ENCODE measurements at regions not wholly inside any gene's neighbourhood (a gene's known extent, or its start where the extent isn't known, plus 50 kb on each side); places are given as distances from the start of the nearest gene placed in this dataset.

- Histone ChIP-seq H3K4me3 (ENCODE audit: low read depth, low read length, poor library complexity, severe bottlenecking) (no peak overlapping the region), H3K36me3 (ENCODE audit: insufficient read depth, low read length, poor library complexity, severe bottlenecking) (no peaks in the 10 kb centered on the region), H3K27me3 (replicated peaks; ENCODE audit: insufficient read depth, low read depth, low read length, poor library complexity) (no peaks in the 10 kb centered on the region), H3K27ac (ENCODE audit: low read depth, low read length, poor library complexity, severe bottlenecking) (no peak overlapping the region), H3K4me1 (ENCODE audit: insufficient read depth, low read length, poor library complexity, severe bottlenecking) (peaks cover 3% of the 10 kb centered on the region), H3K9me3 (ENCODE audit: low read depth, low read length, poor library complexity, severe bottlenecking) (no peaks in the 10 kb centered on the region)
- TF ChIP-seq EZH2 (IDR thresholded peaks at IDR 0.05; ENCODE audit: borderline replicate concordance, low read depth, low read length, poor library complexity, severe bottlenecking) (no peak), CTCF (conservative IDR thresholded peaks at IDR 0.05; ENCODE audit: low read depth, low read length) (no peak)
- peak; percentile 22 for DNase-seq (ENCODE audit: low spot score)
- CTCF ChIA-PET = no interaction called here
- intact Hi-C loops (cut with micrococcal nuclease; ENCODE audit: unreplicated experiment) = no loop called here
- no TSS peak for BruUV-seq (replicated peaks)
- POLR2A ChIA-PET (ENCODE audit: low non-redundant PET) = no interaction called here
These were observed 53.0 kb downstream of the HELT start for GRCh38 chr4:185071236-185071811.

DNA sequence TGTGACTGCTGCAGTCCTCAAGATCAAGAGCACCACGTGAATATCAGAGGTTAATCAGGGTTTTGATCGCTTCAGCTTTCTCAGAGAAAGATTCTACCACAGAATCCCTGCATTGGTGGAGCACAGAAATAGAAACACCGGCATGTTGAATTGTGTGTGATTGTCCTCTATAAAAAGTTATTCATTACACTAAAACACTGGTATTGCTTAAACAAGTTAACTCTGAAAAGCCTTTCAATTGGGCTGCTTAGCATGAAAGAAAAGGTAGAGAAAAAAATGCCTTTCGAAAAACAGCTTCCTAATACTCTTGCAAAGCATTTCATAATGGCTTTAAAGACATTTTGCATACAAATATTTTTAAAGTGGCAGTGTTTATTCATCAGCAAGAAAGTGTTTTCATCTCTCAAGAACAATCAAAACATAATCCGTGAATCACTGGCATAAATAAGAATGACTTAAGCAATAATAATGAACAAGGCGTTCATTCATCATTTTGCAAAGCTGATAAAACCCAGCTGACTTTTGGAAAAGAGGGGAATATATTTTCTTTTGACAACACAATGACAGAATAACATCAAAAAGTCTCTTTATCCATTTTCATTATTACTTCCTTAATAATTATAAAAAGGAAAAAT is 61.1 kb downstream of the HELT start:
- intact Hi-C loops (cut with micrococcal nuclease; ENCODE audit: unreplicated experiment) = no loop called here
- H3K27ac ChIP-seq (ENCODE audit: low read depth, low read length, poor library complexity, severe bottlenecking) = no peak overlapping the region
- H3K36me3 ChIP-seq (ENCODE audit: insufficient read depth, low read length, poor library complexity, severe bottlenecking) = no peaks in the 10 kb centered on the region
- no peaks in the 10 kb centered on the region for H3K4me1 ChIP-seq (ENCODE audit: insufficient read depth, low read length, poor library complexity, severe bottlenecking)
- BruUV-seq (replicated peaks) = no TSS peak
- DNase-seq (ENCODE audit: low spot score) = no peak
- CTCF ChIA-PET = no interaction called here
- POLR2A ChIA-PET (ENCODE audit: low non-redundant PET) = no interaction called here
- H3K4me3 ChIP-seq (ENCODE audit: low read depth, low read length, poor library complexity, severe bottlenecking) = no peak overlapping the region
- TF ChIP-seq CTCF (conservative IDR thresholded peaks at IDR 0.05; ENCODE audit: low read depth, low read length) (no peak), EZH2 (IDR thresholded peaks at IDR 0.05; ENCODE audit: borderline replicate concordance, low read depth, low read length, poor library complexity, severe bottlenecking) (no peak)
- no peaks in the 10 kb centered on the region for H3K9me3 ChIP-seq (ENCODE audit: low read depth, low read length, poor library complexity, severe bottlenecking)
- no peaks in the 10 kb centered on the region for H3K27me3 ChIP-seq (replicated peaks; ENCODE audit: insufficient read depth, low read depth, low read length, poor library complexity)

DNA sequence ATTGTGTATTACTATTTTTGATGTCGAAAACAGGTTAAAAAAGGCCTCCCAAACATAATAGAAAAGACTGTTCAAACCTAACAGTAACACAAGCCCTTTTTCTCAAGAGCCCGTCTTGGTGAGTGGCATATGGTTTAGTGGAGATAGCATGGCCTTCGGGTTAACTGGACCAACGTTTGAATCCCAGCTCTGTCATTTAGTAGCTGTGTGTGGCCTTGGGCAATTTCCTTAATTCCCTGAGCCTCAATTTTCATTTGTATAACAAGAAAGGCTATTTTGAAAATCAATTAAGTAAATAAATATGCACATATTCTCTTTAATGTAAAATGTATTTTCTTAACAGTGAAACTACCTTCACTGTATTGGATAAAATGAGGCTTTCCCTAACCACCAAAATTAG is 62.3 kb downstream of the HELT start:
- no peak for TF ChIP-seq EZH2 (IDR thresholded peaks at IDR 0.05; ENCODE audit: borderline replicate concordance, low read depth, low read length, poor library complexity, severe bottlenecking)
- TF ChIP-seq CTCF (conservative IDR thresholded peaks at IDR 0.05; ENCODE audit: low read depth, low read length) = no peak

More for the DNA sequence above, 62.3 kb downstream of the HELT start:
- CTCF ChIA-PET = no interaction called here
- no peaks in the 10 kb centered on the region for H3K9me3 ChIP-seq (ENCODE audit: low read depth, low read length, poor library complexity, severe bottlenecking)
- no peaks in the 10 kb centered on the region for H3K4me1 ChIP-seq (ENCODE audit: insufficient read depth, low read length, poor library complexity, severe bottlenecking)
- H3K36me3 ChIP-seq (ENCODE audit: insufficient read depth, low read length, poor library complexity, severe bottlenecking) = no peaks in the 10 kb centered on the region
- POLR2A ChIA-PET (ENCODE audit: low non-redundant PET) = no interaction called here
- no peak for DNase-seq (ENCODE audit: low spot score)
- no TSS peak for BruUV-seq (replicated peaks)
- no peak overlapping the region for H3K4me3 ChIP-seq (ENCODE audit: low read depth, low read length, poor library complexity, severe bottlenecking)
- no peak overlapping the region for H3K27ac ChIP-seq (ENCODE audit: low read depth, low read length, poor library complexity, severe bottlenecking)
- no peaks in the 10 kb centered on the region for H3K27me3 ChIP-seq (replicated peaks; ENCODE audit: insufficient read depth, low read depth, low read length, poor library complexity)
- intact Hi-C loops (cut with micrococcal nuclease; ENCODE audit: unreplicated experiment) = no loop called here

Data from A673 (cell line).